ENCODE measurements at regions not wholly inside any gene's neighbourhood (a gene's known extent, or its start where the extent isn't known, plus 50 kb on each side); places are given as distances from the start of the nearest gene placed in this dataset.
"Not testable (repeated sequence)": the region's sequence is repeated elsewhere in the genome, so short reads cannot be mapped to it uniquely, and the experiment has no call there.

GRCh38 chr4:20172070-20172760 is 79.5 kb upstream of the SLIT2 start:
- H3K27ac Mint-ChIP-seq = no peak overlapping the region

GRCh38 chr4:20166544-20166943 is 85.2 kb upstream of the SLIT2 start:
- peaks cover 17% of the 10 kb centered on the region for H3K27me3 Mint-ChIP-seq (ENCODE audit: low read depth)

More at GRCh38 chr4:20172070-20172760, 79.5 kb upstream of the SLIT2 start:
- Mint-ChIP-seq H3K36me3 (no peaks in the 10 kb centered on the region), H3K4me3 (no peak overlapping the region), H3K4me1 (no peaks in the 10 kb centered on the region), H3K9me3 (peaks cover 13% of the 10 kb centered on the region), H3K27me3 (ENCODE audit: low read depth) (peaks cover 2% of the 10 kb centered on the region)
- no peak for DNase-seq (ENCODE audit: low spot score in 2 of 2, unreplicated experiment in 2 of 2)
- TF ChIP-seq CTCF (IDR thresholded peaks at IDR 0.05; ENCODE audit: unreplicated experiment) = no peak

GRCh38 chr4:20159516-20159915 is 92.2 kb upstream of the SLIT2 start:
- DNase-seq (ENCODE audit: low spot score in 2 of 2, unreplicated experiment in 2 of 2) = no peak
- H3K27ac Mint-ChIP-seq = no peak overlapping the region
- H3K4me1 Mint-ChIP-seq = no peaks in the 10 kb centered on the region
- no peak for TF ChIP-seq CTCF (IDR thresholded peaks at IDR 0.05; ENCODE audit: unreplicated experiment)
- no peaks in the 10 kb centered on the region for H3K36me3 Mint-ChIP-seq
- H3K27me3 Mint-ChIP-seq (ENCODE audit: low read depth) = peaks cover 2% of the 10 kb centered on the region
- no peak overlapping the region for H3K4me3 Mint-ChIP-seq
- H3K9me3 Mint-ChIP-seq = peaks cover 18% of the 10 kb centered on the region

More at GRCh38 chr4:20166544-20166943, 85.2 kb upstream of the SLIT2 start:
- no peak overlapping the region for H3K4me3 Mint-ChIP-seq
- DNase-seq (ENCODE audit: low spot score in 2 of 2, unreplicated experiment in 2 of 2) = no peak
- no peaks in the 10 kb centered on the region for H3K4me1 Mint-ChIP-seq
- no peak overlapping the region for H3K27ac Mint-ChIP-seq
- H3K36me3 Mint-ChIP-seq = no peaks in the 10 kb centered on the region
- TF ChIP-seq CTCF (IDR thresholded peaks at IDR 0.05; ENCODE audit: unreplicated experiment) = no peak
- H3K9me3 Mint-ChIP-seq = peaks cover 3% of the 10 kb centered on the region

GRCh38 chr4:20158195-20158594 is 93.5 kb upstream of the SLIT2 start:
- no peak for TF ChIP-seq CTCF (IDR thresholded peaks at IDR 0.05; ENCODE audit: unreplicated experiment)
- Mint-ChIP-seq H3K4me3 (no peak overlapping the region), H3K9me3 (peaks cover 18% of the 10 kb centered on the region), H3K36me3 (no peaks in the 10 kb centered on the region), H3K27me3 (ENCODE audit: low read depth) (peaks cover 1% of the 10 kb centered on the region), H3K4me1 (no peaks in the 10 kb centered on the region), H3K27ac (no peak overlapping the region)
- no peak for DNase-seq (ENCODE audit: low spot score in 2 of 2, unreplicated experiment in 2 of 2)

GRCh38 chr4:20151436-20151835 is 100.3 kb upstream of the SLIT2 start:
- H3K9me3 Mint-ChIP-seq = no peaks in the 10 kb centered on the region
- H3K4me1 Mint-ChIP-seq = no peaks in the 10 kb centered on the region
- no peaks in the 10 kb centered on the region for H3K36me3 Mint-ChIP-seq
- no peak overlapping the region for H3K4me3 Mint-ChIP-seq
- no peak overlapping the region for H3K27ac Mint-ChIP-seq
- no peak for DNase-seq (ENCODE audit: low spot score in 2 of 2, unreplicated experiment in 2 of 2)
- H3K27me3 Mint-ChIP-seq (ENCODE audit: low read depth) = peaks cover under 1% of the 10 kb centered on the region
- TF ChIP-seq CTCF (IDR thresholded peaks at IDR 0.05; ENCODE audit: unreplicated experiment) = no peak

GRCh38 chr4:20149143-20149542 is 102.6 kb upstream of the SLIT2 start:
- H3K4me3 Mint-ChIP-seq; DNase-seq (ENCODE audit: low spot score in 2 of 2, unreplicated experiment in 2 of 2); H3K36me3 Mint-ChIP-seq; H3K27me3 Mint-ChIP-seq (ENCODE audit: low read depth); H3K27ac Mint-ChIP-seq; H3K4me1 Mint-ChIP-seq: not testable (repeated sequence)
- H3K9me3 Mint-ChIP-seq = peaks cover 20% of the 10 kb centered on the region
